Muscle of leg (tissue), 3 donors: ENCODE measurements at regions not wholly inside any gene's neighbourhood (a gene's known extent, or its start where the extent isn't known, plus 50 kb on each side); places are given as distances from the start of the nearest gene placed in this dataset.

Experiments used
- DNase-seq: peaks from one replicate; pipeline ENCODE4 v3.0.0; 2013
- H3K27ac ChIP-seq: one replicate; pipeline ENCODE4 v1.5.1; 2013; ENCODE audit warnings: mild to moderate bottlenecking, low read length, control low read depth
- H3K27me3 ChIP-seq: one replicate; pipeline ENCODE4 v1.6.1; 2013; ENCODE audit warnings: low read length; ENCODE audit not compliant: control insufficient read depth, insufficient read depth
- H3K36me3 ChIP-seq: one replicate; pipeline ENCODE4 v1.6.1; 2013; ENCODE audit warnings: low read length; ENCODE audit not compliant: control insufficient read depth, insufficient read depth
- H3K4me1 ChIP-seq: one replicate; pipeline ENCODE4 v1.6.1; 2013; ENCODE audit warnings: low read length; ENCODE audit not compliant: control insufficient read depth, insufficient read depth
- H3K4me3 ChIP-seq: one replicate; pipeline ENCODE4 v1.5.1; 2013; ENCODE audit warnings: low read length, control low read depth
- H3K9me3 ChIP-seq: replicated peaks from 2 replicates; pipeline ENCODE4 v1.6.1; 2013; ENCODE audit warnings: low read depth, low read length; ENCODE audit not compliant: control insufficient read depth
- WGBS: methylation state at CpG from one replicate; pipeline ENCODE4 v1.1.5; 2013; ENCODE audit warnings: missing lambda C conversion rate; ENCODE audit not compliant: insufficient coverage; 5-methylcytosine and 5-hydroxymethylcytosine counted together

DNA sequence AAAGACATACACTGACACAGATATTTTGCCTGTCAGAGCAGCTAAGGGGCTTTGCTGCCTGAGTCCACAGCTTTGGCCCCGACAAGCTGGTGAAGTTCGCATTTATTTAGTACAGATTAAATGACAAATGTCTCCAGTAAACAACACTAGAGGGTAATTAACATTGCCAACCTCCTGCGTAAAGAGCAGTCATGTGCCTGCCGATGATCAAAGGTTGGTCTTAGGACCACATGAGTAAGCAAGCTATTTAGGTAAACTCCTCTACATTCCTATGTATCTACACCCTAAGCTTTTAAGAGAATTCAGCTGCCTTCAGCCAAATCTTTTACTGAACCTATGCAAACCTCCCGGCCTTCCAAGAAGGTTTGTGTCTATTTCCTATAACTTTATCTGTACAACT lies 73.0 kb upstream of the PJA2 start:
- DNase-seq: no peak
- H3K27ac ChIP-seq: no peak overlapping the region
- WGBS: 60% methylated on average over 1 of the region's 5 CpGs
- peaks cover 17% of the 10 kb centered on the region for H3K4me1 ChIP-seq
- H3K4me3 ChIP-seq: no peak overlapping the region
- no peaks in the 10 kb centered on the region for H3K27me3 ChIP-seq
- no peaks in the 10 kb centered on the region for H3K9me3 ChIP-seq
- no peaks in the 10 kb centered on the region for H3K36me3 ChIP-seq

DNA sequence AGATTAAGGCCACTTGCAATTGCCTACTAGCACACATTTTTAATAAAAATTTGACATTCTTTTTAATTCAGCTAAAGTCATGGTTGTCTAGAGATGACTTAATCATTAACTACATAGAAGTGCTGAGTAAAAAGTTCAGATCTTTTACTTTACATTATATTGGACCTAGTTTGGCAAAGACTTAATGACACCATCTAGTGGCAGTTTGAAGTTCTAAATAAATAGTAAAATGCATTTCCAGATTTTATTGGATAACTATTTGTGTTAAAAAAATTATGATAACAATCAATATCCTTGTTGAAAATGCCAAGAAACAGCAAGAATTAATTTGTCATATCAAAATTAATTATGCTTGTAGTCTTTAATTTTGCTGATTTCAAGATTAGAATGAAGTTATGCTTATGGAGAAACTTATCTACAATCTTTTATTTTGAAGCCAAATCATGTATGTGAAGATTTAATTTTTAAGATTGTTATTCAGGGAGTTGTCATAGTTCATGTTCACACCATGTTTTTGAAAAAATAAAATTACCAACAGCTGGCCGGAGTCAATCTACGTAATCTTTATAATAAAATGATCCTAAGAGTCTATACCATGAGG lies 69.6 kb upstream of the PJA2 start:
- H3K36me3 ChIP-seq: no peaks in the 10 kb centered on the region
- H3K4me3 ChIP-seq: no peak overlapping the region
- H3K9me3 ChIP-seq: no peaks in the 10 kb centered on the region
- WGBS: no CpG with 5 or more reads among the region's 2 CpGs
- no peak for DNase-seq
- no peak overlapping the region for H3K27ac ChIP-seq
- H3K27me3 ChIP-seq: no peaks in the 10 kb centered on the region
- H3K4me1 ChIP-seq: peaks cover 3% of the 10 kb centered on the region

DNA sequence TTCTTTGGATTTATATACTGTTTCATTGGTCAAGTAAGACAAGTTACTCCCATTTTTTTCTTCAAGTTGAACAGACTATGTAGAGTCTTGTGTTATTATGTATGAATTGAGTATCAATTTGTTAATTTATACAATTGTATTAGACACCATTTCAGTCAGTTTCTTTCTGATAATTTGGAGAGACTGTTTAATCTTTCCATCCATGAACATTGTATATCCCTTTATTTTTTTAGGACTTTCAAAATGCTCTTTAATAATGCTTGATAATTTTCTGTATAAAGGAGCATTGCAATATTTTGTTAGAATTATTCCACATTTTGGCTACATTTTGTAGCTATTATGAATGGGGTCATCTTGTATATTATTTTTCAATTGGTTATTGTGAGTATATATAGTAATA lies 69.1 kb upstream of the PJA2 start:
- Histone ChIP-seq H3K36me3 (no peaks in the 10 kb centered on the region), H3K27ac (no peak overlapping the region), H3K27me3 (no peaks in the 10 kb centered on the region), H3K4me1 (peaks cover 3% of the 10 kb centered on the region), H3K4me3 (no peak overlapping the region), H3K9me3 (no peaks in the 10 kb centered on the region)
- no peak for DNase-seq

DNA sequence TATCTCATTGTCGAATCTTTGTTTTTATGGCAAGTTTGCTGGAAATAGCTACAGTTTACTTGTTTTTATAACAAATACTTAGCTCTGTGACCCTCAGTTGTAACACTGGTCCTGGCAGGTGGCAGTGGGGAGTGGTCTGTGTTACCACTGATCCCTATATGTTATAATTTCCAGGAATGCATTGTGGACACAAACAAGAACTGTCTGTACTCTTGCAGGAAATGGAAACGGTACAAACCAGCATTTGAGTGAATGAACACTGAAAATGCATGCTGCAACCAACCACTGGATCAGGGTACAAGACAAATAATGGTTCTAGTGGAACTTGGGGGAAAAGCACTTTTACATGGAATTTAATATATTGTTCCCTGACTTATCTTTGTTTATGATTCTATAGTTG lies 66.5 kb upstream of the PJA2 start:
- Histone ChIP-seq H3K4me1 (no peaks in the 10 kb centered on the region), H3K27me3 (no peaks in the 10 kb centered on the region), H3K27ac (no peak overlapping the region), H3K36me3 (no peaks in the 10 kb centered on the region), H3K9me3 (no peaks in the 10 kb centered on the region), H3K4me3 (no peak overlapping the region)
- DNase-seq: no peak
- WGBS: no CpG with 5 or more reads among the region's 2 CpGs

DNA sequence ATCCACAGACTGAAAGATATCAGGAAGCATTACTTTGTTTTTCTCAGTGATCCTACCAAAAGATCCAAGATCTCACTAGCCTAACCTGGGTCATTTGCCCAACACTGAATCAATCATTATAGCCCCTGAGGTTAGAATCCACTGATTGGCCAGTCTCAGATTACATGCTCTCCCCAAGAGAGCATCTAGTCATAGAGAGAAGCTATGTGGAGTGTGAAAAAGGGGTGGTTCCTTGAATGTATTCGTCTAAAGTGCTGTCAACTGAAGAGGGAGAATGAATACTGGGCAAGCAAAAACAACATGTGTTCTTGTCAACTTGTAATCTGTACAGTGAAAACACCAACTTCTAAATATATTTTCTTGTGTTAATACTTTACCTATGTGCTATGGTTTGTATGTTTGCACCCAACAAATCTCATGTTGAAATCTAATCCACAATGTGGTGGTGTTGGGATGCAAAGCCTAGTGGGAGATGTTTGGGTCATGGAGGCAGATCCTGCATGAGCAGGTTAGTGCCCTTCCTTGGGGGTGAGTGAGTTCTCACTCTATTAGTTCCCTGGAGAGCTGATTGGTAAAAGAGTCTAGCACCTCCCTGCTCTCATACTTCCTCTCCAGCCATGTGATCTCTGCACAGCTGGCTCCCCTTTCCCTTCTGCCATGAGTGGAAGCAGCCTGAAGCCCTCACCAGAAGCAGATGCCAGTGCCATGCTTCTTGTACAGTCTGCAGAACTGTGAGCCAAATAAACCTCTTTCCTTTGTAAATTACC lies 60.3 kb upstream of the PJA2 start:
- Histone ChIP-seq H3K27ac (no peak overlapping the region), H3K27me3 (no peaks in the 10 kb centered on the region), H3K4me1 (peaks cover 2% of the 10 kb centered on the region), H3K36me3 (no peaks in the 10 kb centered on the region), H3K9me3 (no peaks in the 10 kb centered on the region), H3K4me3 (no peak overlapping the region)
- no CpG with 5 or more reads among the region's 1 CpG for WGBS
- no peak for DNase-seq

DNA sequence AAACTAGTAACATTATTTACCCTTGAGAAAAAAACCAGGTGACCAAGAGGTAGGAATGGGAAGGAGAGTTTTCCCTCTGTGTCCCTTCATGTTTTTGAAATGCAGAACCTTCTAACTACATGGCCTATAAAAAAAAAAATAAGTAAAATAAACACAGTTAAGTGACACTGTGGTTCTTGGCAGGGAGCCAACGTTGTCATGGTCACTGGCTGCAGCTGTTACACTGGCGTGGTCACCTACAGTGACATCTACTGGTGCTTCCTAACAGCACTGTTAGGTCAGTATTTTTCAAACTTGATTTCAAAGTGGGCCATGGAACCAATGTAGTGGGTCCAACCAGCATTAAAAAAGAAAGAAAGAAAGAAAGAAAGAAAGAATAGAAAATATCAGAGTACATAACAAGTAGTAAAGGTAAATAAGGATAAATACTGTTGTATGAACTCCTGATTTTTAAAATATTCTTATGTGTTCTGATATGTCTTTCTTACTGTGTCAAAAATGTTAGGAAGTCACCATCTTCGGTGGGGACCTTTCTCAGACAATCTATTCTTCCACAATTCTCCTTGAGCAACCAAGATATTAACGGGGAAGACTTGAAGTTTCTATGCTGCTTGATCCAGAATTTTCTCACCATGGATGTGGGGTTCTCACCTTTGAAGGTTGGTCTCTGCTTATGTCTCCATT lies 59.1 kb upstream of the PJA2 start:
- DNase-seq: peak; percentile 99
- H3K36me3 ChIP-seq: no peaks in the 10 kb centered on the region
- no peak overlapping the region for H3K4me3 ChIP-seq
- WGBS: 0% methylated on average over 2 of the region's 4 CpGs
- no peaks in the 10 kb centered on the region for H3K27me3 ChIP-seq
- H3K9me3 ChIP-seq: no peaks in the 10 kb centered on the region
- H3K27ac ChIP-seq: no peak overlapping the region
- peaks cover 2% of the 10 kb centered on the region for H3K4me1 ChIP-seq

DNA sequence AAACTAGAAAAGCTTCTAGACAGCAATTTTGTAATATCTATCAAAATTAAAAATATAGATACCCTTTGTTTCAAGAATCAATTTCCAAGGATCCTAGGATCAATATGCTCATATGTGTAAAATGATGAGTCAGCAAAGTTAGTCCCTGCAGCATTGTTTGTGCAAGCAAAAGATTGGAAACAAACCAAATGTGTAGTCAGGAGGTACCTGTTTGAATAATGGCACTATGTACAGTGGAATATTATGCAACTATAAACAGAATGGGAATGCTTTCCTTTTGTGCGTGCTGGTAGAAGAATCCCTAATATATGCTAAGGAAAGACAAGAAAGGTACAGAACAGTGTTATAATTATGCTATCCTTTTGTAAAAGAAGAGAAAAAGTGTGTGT lies 58.5 kb upstream of the PJA2 start:
- Histone ChIP-seq H3K27me3 (no peaks in the 10 kb centered on the region), H3K9me3 (no peaks in the 10 kb centered on the region), H3K27ac (no peak overlapping the region), H3K36me3 (no peaks in the 10 kb centered on the region), H3K4me3 (no peak overlapping the region), H3K4me1 (peaks cover 2% of the 10 kb centered on the region)
- no CpG with 5 or more reads among the region's 1 CpG for WGBS
- no peak for DNase-seq

DNA sequence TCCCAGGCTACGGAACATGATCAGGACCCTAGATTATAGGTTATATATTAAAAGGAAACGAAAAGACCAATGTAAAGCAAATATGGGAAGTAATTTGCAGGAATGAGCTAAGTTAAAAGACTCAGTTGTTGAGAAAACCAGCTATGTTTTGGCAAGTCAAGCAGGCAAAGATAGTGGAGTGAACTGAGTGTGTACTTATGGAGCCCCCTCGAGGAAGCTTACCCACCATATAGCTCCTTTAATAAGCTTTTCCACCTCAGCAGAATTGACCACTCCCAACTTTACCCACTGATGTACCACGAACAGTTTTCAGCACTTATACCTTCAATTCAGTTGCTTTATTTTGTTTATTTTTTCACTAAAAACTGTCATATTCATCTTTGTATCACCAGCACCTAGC lies 57.3 kb upstream of the PJA2 start:
- DNase-seq: no peak
- no peak overlapping the region for H3K4me3 ChIP-seq
- 93% methylated on average over 2 of the region's 4 CpGs for WGBS
- no peak overlapping the region for H3K27ac ChIP-seq
- H3K36me3 ChIP-seq: no peaks in the 10 kb centered on the region
- H3K27me3 ChIP-seq: no peaks in the 10 kb centered on the region
- peaks cover 2% of the 10 kb centered on the region for H3K4me1 ChIP-seq
- H3K9me3 ChIP-seq: no peaks in the 10 kb centered on the region
